ENCODE measurements at regions not wholly inside any gene's neighbourhood (a gene's known extent, or its start where the extent isn't known, plus 50 kb on each side); places are given as distances from the start of the nearest gene placed in this dataset.

DNA sequence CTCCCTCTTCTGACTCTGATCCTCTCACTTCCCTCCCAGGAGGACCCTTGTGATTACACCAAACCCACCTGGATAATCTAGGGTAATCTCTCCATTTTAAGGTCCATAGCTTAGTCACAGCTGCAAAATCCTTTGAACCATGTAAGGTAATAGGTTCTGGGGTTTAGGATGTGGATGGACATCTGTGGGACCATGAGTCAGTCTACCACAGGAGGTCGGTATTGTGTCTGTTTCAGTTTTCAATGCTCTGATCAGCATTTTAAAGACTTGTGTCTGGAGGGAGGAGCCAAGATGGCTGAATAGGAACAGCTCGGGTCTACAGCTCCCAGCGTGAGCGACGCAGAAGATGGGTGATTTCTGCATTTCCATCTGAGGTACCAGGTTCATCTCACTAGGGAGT lies 112.6 kb downstream of the CAVIN4 start:
- TF ChIP-seq, protein P1, sequence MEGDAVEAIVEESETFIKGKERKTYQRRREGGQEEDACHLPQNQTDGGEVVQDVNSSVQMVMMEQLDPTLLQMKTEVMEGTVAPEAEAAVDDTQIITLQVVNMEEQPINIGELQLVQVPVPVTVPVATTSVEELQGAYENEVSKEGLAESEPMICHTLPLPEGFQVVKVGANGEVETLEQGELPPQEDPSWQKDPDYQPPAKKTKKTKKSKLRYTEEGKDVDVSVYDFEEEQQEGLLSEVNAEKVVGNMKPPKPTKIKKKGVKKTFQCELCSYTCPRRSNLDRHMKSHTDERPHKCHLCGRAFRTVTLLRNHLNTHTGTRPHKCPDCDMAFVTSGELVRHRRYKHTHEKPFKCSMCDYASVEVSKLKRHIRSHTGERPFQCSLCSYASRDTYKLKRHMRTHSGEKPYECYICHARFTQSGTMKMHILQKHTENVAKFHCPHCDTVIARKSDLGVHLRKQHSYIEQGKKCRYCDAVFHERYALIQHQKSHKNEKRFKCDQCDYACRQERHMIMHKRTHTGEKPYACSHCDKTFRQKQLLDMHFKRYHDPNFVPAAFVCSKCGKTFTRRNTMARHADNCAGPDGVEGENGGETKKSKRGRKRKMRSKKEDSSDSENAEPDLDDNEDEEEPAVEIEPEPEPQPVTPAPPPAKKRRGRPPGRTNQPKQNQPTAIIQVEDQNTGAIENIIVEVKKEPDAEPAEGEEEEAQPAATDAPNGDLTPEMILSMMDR (conservative IDR thresholded peaks at IDR 0.05; ENCODE audit: low read depth, low read length) = no peak
- TF ChIP-seq EZH2 (IDR thresholded peaks at IDR 0.05; ENCODE audit: low read length, unreplicated experiment) (no peak), EZH2phosphoT487 (IDR thresholded peaks at IDR 0.05; ENCODE audit: borderline replicate concordance, low read length) (no peak)

All from PC-3 (cell line).